Activated naive CD4-positive, alpha-beta T cell treated with anti-CD3 and anti-CD28 coated beads for 36 hours (primary cell): ENCODE measurements at regions not wholly inside any gene's neighbourhood (a gene's known extent, or its start where the extent isn't known, plus 50 kb on each side); places are given as distances from the start of the nearest gene placed in this dataset.

Experiments
- CTCF ChIA-PET: fragments of 350-600 bp; sonication (Branson Sonifier 250); formaldehyde crosslinking; loops from one replicate; lab custom pipeline; 2021; ENCODE audit warnings: antibody characterized with exemption; lab: Charles Lee
- DNase-seq: peaks from one replicate; pipeline ENCODE4 v3.0.0-alpha.2; 2020
- H3K27ac Mint-ChIP-seq: one replicate; pipeline ENCODE4 v1.8.0; 2021; ENCODE audit warnings: mild to moderate bottlenecking, mixed read lengths
- H3K27me3 Mint-ChIP-seq: one replicate; pipeline ENCODE4 v1.8.0; 2021; ENCODE audit warnings: low read depth, mixed read lengths
- H3K36me3 Mint-ChIP-seq: one replicate; pipeline ENCODE4 v1.8.0; 2021; ENCODE audit warnings: low read depth, mixed read lengths
- H3K4me1 Mint-ChIP-seq: one replicate; pipeline ENCODE4 v1.8.0; 2021; ENCODE audit warnings: low read depth, mixed read lengths
- H3K4me3 Mint-ChIP-seq: one replicate; pipeline ENCODE4 v1.8.0; 2021; ENCODE audit warnings: mild to moderate bottlenecking, moderate library complexity, mixed read lengths
- H3K9me3 Mint-ChIP-seq: one replicate; pipeline ENCODE4 v1.8.0; 2021; ENCODE audit warnings: mixed read lengths
- intact Hi-C: fragments of 100-400 bp; cut with micrococcal nuclease; formaldehyde crosslinking; loops from one replicate; pipeline ENCODE4 v1.15.1; 2023

DNA sequence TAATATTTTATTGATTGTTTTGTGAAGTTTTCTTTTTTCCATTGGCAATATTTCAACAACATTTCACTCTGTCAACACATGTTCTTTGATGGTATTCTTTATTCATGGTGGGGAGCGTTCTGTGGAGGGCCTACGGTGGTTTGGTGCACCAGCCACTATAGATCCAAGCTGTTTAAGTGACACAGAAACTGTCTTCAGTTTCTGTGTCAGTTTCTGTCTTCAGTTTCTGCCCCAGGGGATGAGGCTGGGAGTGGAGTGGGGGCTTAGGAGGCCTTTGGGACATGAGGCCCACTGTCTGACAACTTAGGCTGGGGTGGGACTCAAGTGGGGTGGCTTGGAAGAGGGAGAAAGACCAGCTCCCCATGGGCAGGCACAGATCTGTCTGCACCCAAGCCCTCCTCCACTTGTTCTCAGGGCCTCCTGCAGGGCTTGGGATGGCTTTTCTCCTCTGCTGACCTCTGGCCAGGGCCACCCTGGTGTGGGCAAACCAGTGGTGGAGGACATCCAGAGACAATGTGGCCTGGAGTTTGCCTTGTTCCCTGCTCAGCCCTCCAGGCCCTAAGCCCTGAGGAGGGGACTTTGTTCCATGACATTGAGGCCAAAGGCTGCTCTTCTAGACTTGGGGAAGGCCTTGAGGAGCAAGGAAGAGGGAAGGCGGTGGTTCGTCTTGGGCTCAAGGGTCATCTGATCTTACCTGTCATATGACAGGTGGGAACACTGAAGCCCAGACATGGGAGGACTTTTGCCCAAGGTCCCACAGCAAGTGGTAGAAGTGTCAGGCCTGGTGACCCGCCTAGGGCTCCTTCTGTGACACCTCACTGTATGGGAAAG is 60.3 kb upstream of the SMAD6 start:
- H3K27me3 Mint-ChIP-seq: no peaks in the 10 kb centered on the region
- H3K36me3 Mint-ChIP-seq: no peaks in the 10 kb centered on the region
- DNase-seq: no peak
- H3K27ac Mint-ChIP-seq: no peak overlapping the region
- no peaks in the 10 kb centered on the region for H3K9me3 Mint-ChIP-seq
- peaks cover 9% of the 10 kb centered on the region for H3K4me1 Mint-ChIP-seq
- intact Hi-C loops: no loop called here
- H3K4me3 Mint-ChIP-seq: no peak overlapping the region
- CTCF ChIA-PET: no interaction called here

DNA sequence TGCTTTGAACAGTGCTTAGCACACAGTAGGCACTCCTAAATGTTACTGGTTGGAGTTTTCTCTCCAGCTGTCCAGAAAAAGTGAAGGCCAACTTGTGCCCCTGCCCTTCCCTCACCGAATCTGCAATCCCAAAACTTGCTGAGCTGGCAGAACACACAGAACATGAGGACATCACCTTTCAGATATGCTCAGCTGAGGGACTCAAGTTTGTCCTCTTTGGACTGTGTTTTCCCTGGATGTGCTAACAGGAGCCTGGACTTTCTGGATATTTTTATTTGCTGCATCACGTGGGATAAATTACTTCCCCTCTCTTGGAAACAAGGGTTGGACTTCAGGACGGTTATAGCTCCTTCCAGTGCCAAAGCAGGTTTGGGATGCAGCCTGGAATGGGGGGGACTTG is 59.5 kb upstream of the SMAD6 start:
- H3K27me3 Mint-ChIP-seq: no peaks in the 10 kb centered on the region
- intact Hi-C loops: no loop called here
- no peaks in the 10 kb centered on the region for H3K36me3 Mint-ChIP-seq
- H3K9me3 Mint-ChIP-seq: no peaks in the 10 kb centered on the region
- H3K27ac Mint-ChIP-seq: no peak overlapping the region
- H3K4me1 Mint-ChIP-seq: peaks cover 9% of the 10 kb centered on the region
- no peak for DNase-seq
- CTCF ChIA-PET: no interaction called here
- H3K4me3 Mint-ChIP-seq: no peak overlapping the region

GRCh38 chr15:66643033-66643432 is 59.0 kb upstream of the SMAD6 start:
- Mint-ChIP-seq H3K36me3 (no peaks in the 10 kb centered on the region), H3K27me3 (no peaks in the 10 kb centered on the region), H3K4me1 (peaks cover 7% of the 10 kb centered on the region), H3K4me3 (no peak overlapping the region), H3K9me3 (no peaks in the 10 kb centered on the region), H3K27ac (no peak overlapping the region)
- CTCF ChIA-PET: no interaction called here
- no peak for DNase-seq
- intact Hi-C loops: no loop called here

DNA sequence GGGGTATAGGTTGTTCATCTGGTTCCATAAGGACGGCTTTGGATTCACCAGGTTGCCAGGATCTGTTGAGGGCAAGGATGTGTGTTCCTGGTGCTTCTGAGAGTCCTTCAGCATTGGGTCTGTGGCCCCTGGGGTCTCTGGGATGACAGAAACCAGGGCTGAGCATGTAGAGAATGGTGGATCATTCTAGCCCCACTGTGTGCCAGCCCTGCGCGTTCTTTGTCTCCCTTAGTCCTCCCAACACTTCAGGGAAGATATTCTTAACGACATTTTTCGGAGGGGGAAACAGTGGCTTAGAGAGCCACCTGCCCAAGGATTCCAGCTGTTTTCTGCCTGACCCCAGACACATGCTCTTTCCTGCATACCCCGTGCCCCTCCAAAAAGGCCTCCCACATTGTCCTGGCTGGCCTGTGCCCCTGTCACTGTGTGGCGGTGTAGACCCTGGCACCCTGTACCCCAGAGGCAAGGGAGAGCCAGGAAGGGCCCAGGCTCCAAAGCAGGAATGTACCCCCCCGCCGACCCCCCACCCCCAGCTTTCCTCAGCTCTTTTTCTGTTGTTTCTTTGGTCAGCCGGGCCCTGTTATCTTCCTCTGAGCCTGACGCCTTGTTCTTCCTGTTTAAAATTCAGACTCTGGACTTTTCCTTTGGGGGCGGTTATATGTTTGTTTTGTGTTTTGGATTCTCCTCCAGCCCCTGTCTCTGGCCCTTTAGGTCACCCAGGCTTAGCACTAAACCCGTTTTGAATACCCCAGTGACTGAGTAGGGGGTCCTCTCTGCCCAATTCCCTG is 57.8 kb upstream of the SMAD6 start:
- CTCF ChIA-PET: interaction anchor here (1.0 kb wide), 1 partner anchor 25 kb away, joined by 3 read pairs; no protein-coding TSS in a partner anchor
- Mint-ChIP-seq H3K4me1 (no peaks in the 10 kb centered on the region), H3K9me3 (no peaks in the 10 kb centered on the region), H3K27ac (no peak overlapping the region), H3K4me3 (no peak overlapping the region), H3K27me3 (no peaks in the 10 kb centered on the region), H3K36me3 (no peaks in the 10 kb centered on the region)
- no peak for DNase-seq
- intact Hi-C loops: no loop called here

DNA sequence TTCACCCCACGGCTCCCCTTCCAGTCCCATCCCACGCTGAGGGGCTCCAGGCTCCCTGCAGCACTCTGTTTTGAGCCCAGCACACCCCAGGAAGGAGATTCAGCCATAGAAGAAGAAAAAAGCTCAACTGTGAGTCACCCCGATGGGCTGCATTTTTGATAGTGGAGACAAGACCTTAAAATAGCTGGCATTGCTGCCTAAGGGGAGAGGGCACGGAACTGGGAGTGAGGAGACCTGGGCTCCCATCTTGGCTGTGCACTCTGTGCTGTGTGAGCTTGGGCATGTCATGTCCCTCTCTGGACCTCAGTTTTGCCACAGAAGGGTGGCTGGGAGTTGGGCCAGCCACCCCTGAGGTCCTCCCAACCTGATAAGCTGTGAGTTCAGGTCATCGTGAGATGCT is 57.2 kb upstream of the SMAD6 start:
- CTCF ChIA-PET: no interaction called here
- no peak for DNase-seq
- H3K4me3 Mint-ChIP-seq: no peak overlapping the region
- intact Hi-C loops: no loop called here
- H3K27ac Mint-ChIP-seq: no peak overlapping the region
- H3K4me1 Mint-ChIP-seq: no peaks in the 10 kb centered on the region
- no peaks in the 10 kb centered on the region for H3K9me3 Mint-ChIP-seq
- no peaks in the 10 kb centered on the region for H3K36me3 Mint-ChIP-seq
- H3K27me3 Mint-ChIP-seq: no peaks in the 10 kb centered on the region

DNA sequence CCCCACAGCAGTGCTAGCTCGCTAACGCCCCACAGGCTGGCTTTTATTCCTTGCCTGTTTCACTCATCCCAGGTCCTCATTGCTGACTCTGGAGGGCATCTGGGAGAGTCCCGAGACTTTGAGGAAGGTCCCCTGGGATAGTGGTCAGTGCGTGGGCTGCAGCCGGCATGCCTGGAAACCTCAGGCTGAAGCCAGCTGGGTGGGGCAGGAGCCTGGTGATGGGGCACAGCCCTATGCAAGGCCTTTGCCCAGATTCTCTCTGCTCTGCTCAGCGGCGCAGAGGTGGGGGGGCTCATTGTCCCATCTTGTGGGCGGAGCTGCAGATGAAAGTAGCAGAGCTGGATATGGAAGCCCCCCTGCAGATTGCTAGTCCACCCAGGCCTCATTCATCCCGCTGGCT is 55.7 kb upstream of the SMAD6 start:
- CTCF ChIA-PET: no interaction called here
- DNase-seq: no peak
- Mint-ChIP-seq H3K9me3 (no peaks in the 10 kb centered on the region), H3K27me3 (no peaks in the 10 kb centered on the region), H3K4me3 (no peak overlapping the region), H3K27ac (no peak overlapping the region), H3K4me1 (no peaks in the 10 kb centered on the region), H3K36me3 (no peaks in the 10 kb centered on the region)
- intact Hi-C loops: no loop called here

DNA sequence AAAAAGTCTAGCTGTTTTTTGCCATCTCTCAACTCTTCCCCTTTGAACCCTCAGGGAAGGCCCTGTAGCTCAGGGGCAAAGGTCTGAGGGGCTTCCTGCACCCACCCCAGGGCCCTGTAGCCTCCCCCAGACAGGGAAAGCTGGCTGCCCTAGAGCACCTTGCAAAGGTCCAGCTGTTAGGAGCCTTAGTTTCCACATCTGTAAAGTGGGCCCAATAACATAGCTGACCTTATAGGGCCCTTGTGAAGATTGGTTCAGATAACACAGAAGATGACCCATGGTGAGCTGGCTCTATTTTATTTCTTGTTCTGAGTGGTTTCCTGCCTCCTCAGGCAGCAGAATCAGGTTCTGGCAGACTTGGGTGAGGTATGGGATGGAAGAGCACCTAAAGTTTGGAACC is 55.2 kb upstream of the SMAD6 start:
- CTCF ChIA-PET: no interaction called here
- no peak for DNase-seq
- H3K4me3 Mint-ChIP-seq: no peak overlapping the region
- no peak overlapping the region for H3K27ac Mint-ChIP-seq
- H3K36me3 Mint-ChIP-seq: no peaks in the 10 kb centered on the region
- H3K4me1 Mint-ChIP-seq: no peaks in the 10 kb centered on the region
- intact Hi-C loops: no loop called here
- H3K27me3 Mint-ChIP-seq: no peaks in the 10 kb centered on the region
- no peaks in the 10 kb centered on the region for H3K9me3 Mint-ChIP-seq

DNA sequence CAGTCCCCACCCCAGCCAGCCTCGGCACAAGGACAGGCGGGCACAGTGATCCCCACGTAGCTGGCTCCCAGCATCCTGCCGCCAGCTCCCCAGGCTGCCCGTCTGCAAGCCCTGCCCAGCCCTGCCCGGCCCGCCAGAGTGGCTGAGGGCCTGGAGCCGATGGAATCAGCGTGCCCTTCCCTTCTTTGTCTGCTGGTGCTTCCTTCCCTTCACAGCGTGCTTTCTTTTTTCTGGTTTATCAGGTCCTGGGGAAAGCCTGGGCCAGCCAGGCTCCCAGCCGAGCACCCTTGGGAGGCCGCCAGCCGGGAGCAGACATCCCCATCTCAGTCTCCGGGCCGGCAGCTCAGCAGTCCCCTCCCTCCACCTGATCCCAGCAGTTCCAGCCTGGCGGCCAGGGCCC is 54.7 kb upstream of the SMAD6 start:
- H3K4me1 Mint-ChIP-seq: no peaks in the 10 kb centered on the region
- no peak overlapping the region for H3K4me3 Mint-ChIP-seq
- H3K36me3 Mint-ChIP-seq: no peaks in the 10 kb centered on the region
- no peaks in the 10 kb centered on the region for H3K9me3 Mint-ChIP-seq
- no peak overlapping the region for H3K27ac Mint-ChIP-seq
- DNase-seq: no peak
- CTCF ChIA-PET: no interaction called here
- intact Hi-C loops: no loop called here
- H3K27me3 Mint-ChIP-seq: no peaks in the 10 kb centered on the region

DNA sequence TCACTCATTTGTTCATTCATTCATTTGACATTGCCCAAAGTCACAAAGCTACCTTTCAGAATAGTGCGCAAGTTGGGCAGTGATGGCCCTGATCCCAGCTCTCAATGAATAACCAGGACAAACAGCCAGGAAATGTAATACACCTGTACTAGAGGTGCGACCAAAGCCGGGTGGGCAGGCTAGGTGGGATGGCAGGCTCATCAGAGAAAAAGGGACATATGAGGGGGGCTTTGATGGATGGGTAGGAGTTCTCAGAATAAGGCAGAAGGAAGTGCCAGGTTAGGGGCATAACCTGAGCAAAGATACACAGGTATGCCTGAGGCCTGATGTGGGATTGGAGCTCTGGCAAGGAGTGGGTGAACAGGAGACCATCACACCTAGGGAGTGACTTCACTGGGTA is 53.4 kb upstream of the SMAD6 start:
- H3K4me1 Mint-ChIP-seq: no peaks in the 10 kb centered on the region
- CTCF ChIA-PET: interaction anchor here (0.6 to 1.2 kb wide), 3 partner anchors 16 to 203 kb away, joined by 3 to 4 read pairs (median 3); no protein-coding TSS in a partner anchor
- DNase-seq: no peak
- no peaks in the 10 kb centered on the region for H3K36me3 Mint-ChIP-seq
- no peak overlapping the region for H3K4me3 Mint-ChIP-seq
- no peaks in the 10 kb centered on the region for H3K9me3 Mint-ChIP-seq
- H3K27me3 Mint-ChIP-seq: no peaks in the 10 kb centered on the region
- no peak overlapping the region for H3K27ac Mint-ChIP-seq
- intact Hi-C loops: no loop called here

DNA sequence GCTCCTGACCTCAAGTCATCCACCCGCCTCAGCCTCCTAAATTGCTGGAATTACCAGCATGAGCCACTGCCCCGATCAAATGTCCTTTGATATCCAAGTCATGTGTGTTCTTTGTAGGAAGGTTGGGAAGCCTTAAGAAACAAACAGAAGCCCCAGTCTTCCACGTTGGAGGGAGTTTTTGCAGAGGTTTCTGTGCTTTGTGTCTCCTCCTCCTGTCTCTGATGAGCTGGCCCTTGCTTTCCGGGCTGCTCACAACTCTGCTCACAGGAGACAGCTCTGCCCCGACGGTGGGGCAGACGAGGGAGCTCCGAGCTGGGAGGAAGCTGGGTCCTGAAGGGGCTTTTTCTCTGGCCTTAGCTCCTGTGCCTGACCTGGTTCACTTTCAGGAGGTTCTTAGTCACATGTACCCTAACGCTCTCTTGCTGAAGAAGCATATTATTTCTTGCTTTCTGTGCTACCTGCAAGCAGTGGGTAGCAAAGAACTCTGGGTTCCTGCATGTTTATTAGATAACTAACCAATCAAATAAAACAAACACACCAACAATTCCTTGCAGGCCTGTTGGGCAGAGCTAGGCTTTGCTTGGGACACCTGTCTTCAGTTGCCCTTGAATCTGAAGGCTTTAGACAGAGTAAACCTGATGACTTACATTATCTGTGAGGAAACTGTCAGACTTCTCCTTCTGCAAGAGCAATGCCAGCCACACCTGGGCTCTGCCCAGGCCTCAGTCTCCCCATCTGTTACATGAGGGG is 52.6 kb upstream of the SMAD6 start:
- no peaks in the 10 kb centered on the region for H3K27me3 Mint-ChIP-seq
- no peaks in the 10 kb centered on the region for H3K4me1 Mint-ChIP-seq
- H3K9me3 Mint-ChIP-seq: no peaks in the 10 kb centered on the region
- intact Hi-C loops: no loop called here
- H3K4me3 Mint-ChIP-seq: no peak overlapping the region
- no peak overlapping the region for H3K27ac Mint-ChIP-seq
- DNase-seq: no peak
- CTCF ChIA-PET: interaction anchor here (0.6 to 1.2 kb wide), 3 partner anchors 9 to 42 kb away, joined by 3 read pairs; no protein-coding TSS in a partner anchor
- H3K36me3 Mint-ChIP-seq: no peaks in the 10 kb centered on the region

- Mint-ChIP-seq H3K4me1 (peaks cover 2% of the 10 kb centered on the region), H3K4me3 (no peak overlapping the region)
- CTCF ChIA-PET: interaction anchor here (0.5 to 1.2 kb wide), 2 partner anchors 10 to 16 kb away, joined by 3 to 4 read pairs; no protein-coding TSS in a partner anchor
These were observed 51.6 kb upstream of the SMAD6 start for GRCh38 chr15:66650433-66650832.

GRCh38 chr15:66651198-66651597 is 50.8 kb upstream of the SMAD6 start:
- no peak for DNase-seq
- CTCF ChIA-PET: no interaction called here
- H3K36me3 Mint-ChIP-seq: no peaks in the 10 kb centered on the region
- peaks cover 9% of the 10 kb centered on the region for H3K4me1 Mint-ChIP-seq
- H3K27ac Mint-ChIP-seq: no peak overlapping the region
- intact Hi-C loops: loop anchor here (10.0 kb wide), 1 partner anchor 54 kb away; the partner anchor contains the start of gene SMAD6
- no peaks in the 10 kb centered on the region for H3K27me3 Mint-ChIP-seq
- no peaks in the 10 kb centered on the region for H3K9me3 Mint-ChIP-seq
- no peak overlapping the region for H3K4me3 Mint-ChIP-seq

More at GRCh38 chr15:66650433-66650832, 51.6 kb upstream of the SMAD6 start:
- intact Hi-C loops: loop anchor here (10.0 kb wide), 1 partner anchor 54 kb away; the partner anchor contains the start of gene SMAD6
- DNase-seq: no peak
- Mint-ChIP-seq H3K9me3 (no peaks in the 10 kb centered on the region), H3K27ac (no peak overlapping the region), H3K27me3 (no peaks in the 10 kb centered on the region), H3K36me3 (no peaks in the 10 kb centered on the region)
